ENCODE measurements at regions not wholly inside any gene's neighbourhood (a gene's known extent, or its start where the extent isn't known, plus 50 kb on each side); places are given as distances from the start of the nearest gene placed in this dataset.
A peak's percentile ranks its signal among the peaks of the same experiment; 100 is the strongest.

DNA sequence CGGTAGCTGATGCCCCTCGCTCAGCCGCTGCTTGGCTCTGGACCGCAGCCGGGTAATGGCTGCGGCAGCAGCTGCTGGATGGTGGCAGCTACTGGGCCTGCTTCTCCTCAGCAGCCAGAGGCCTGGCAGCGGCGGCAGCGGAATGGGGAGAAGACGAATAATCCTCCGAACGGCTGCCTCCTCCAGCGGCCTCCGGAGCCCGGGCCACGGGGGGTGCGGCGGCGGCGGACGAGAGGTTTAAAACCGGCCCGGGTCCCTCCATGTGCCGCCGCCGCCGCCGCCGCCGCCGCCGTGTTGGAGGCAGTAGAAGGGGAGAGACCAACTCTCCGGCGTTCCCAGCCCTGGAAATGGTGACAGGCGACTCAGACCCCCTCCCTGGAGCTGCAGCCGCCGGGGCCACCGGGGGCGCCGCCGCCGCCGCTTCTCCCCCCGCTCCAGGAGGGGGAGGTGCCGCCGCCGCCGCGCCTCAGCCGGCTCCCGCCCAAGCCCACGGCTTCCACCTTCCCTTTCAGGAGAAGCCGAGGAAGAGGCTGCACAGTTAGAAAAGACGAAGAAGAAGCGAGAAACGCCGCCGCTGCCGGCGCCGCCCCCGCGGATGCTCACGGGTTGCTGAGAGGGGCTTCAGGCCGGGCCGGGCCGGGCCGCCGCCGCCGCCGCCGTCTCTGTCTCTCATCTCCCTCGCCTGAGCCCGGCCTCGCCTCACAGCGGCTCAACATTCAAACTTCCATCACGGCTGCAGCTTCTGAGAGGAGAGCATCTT, 118.4 kb upstream of the PRSS3 start:
- peak overlapping the region; percentile 62 for H3K4me3 ChIP-seq
- Mint-ChIP-seq H3K27me3 (ENCODE audit: insufficient read depth, low read depth, poor library complexity) (peaks cover 7% of the 10 kb centered on the region), H3K4me1 (peaks cover 18% of the 10 kb centered on the region), H3K27ac (peak overlapping the region; percentile 80), H3K9me3 (no peaks in the 10 kb centered on the region), H3K4me3 (peak overlapping the region; percentile 88), H3K36me3 (ENCODE audit: low read depth) (no peaks in the 10 kb centered on the region)
- H2AFZ ChIP-seq = peak overlapping the region; percentile 67
- TF ChIP-seq EZH2 (IDR thresholded peaks at IDR 0.05; ENCODE audit: low read depth, unreplicated experiment) (no peak), ZNF331 (CRISPR knock-in tag; IDR thresholded peaks at IDR 0.05; ENCODE audit: low read depth) (peak; percentile 43; the same call in 1 of the 2 replicates), POLR2AphosphoS5 (IDR thresholded peaks at IDR 0.05; ENCODE audit: low read depth) (peak; percentile 34)
- H4K20me1 ChIP-seq (replicated peaks; ENCODE audit: insufficient read depth) = no peaks in the 10 kb centered on the region
- H3K36me3 ChIP-seq (ENCODE audit: insufficient read depth) = no peaks in the 10 kb centered on the region
- H3K27me3 ChIP-seq (ENCODE audit: insufficient read depth) = 0 out of 2 replicates have a peak, but pooled peaks cover 4% of the 10 kb centered on the region
- peaks cover 8% of the 10 kb centered on the region for H3K4me1 ChIP-seq (ENCODE audit: insufficient read depth)
- 0 out of 2 replicates have a peak overlapping the region, but pooled peaks have one; percentile 70 for H3K27ac ChIP-seq (ENCODE audit: low read depth)
- no peaks in the 10 kb centered on the region for H3K79me2 ChIP-seq (replicated peaks; ENCODE audit: insufficient read depth)
- H3K4me2 ChIP-seq = peak overlapping the region; percentile 78
- ATAC-seq (peak; percentile 92), DNase-seq (ENCODE audit: low spot score) (peak; percentile 65)
- H3F3A ChIP-seq (replicated peaks; ENCODE audit: low read depth) = no peaks in the 10 kb centered on the region; the same call in 1 of the 2 replicates
- no peaks in the 10 kb centered on the region for H3K9me2 ChIP-seq (ENCODE audit: insufficient read depth)

DNA sequence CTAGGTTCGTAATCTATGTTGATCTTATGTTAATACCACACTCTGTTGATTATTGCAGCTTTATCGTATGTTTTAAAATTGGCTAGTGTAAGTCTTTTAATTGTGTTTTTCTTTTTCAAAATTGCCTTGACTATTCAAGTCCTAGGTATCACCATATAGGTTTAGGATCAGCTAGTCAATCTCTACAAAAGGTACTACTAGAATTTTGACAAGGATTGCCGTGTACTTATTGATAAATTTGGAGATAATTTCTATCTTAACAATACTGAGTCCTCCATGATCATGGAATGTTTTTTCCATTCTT, 117.9 kb upstream of the PRSS3 start:
- H3K4me1 Mint-ChIP-seq = peaks cover 18% of the 10 kb centered on the region
- Histone ChIP-seq H3F3A (replicated peaks; ENCODE audit: low read depth) (no peaks in the 10 kb centered on the region; the same call in 1 of the 2 replicates), H3K27ac (ENCODE audit: low read depth) (no peak overlapping the region), H3K4me3 (peak overlapping the region; percentile 62), H3K9me2 (ENCODE audit: insufficient read depth) (no peaks in the 10 kb centered on the region), H3K4me2 (peak overlapping the region; percentile 78), H3K79me2 (replicated peaks; ENCODE audit: insufficient read depth) (no peaks in the 10 kb centered on the region), H4K20me1 (replicated peaks; ENCODE audit: insufficient read depth) (no peaks in the 10 kb centered on the region), H3K27me3 (ENCODE audit: insufficient read depth) (0 out of 2 replicates have a peak, but pooled peaks cover 4% of the 10 kb centered on the region), H3K36me3 (ENCODE audit: insufficient read depth) (no peaks in the 10 kb centered on the region), H3K4me1 (ENCODE audit: insufficient read depth) (peaks cover 8% of the 10 kb centered on the region), H2AFZ (peak overlapping the region; percentile 16)
- TF ChIP-seq EZH2phosphoT487 (IDR thresholded peaks at IDR 0.05; ENCODE audit: unreplicated experiment) = no peak
- TF ChIP-seq, protein P1, sequence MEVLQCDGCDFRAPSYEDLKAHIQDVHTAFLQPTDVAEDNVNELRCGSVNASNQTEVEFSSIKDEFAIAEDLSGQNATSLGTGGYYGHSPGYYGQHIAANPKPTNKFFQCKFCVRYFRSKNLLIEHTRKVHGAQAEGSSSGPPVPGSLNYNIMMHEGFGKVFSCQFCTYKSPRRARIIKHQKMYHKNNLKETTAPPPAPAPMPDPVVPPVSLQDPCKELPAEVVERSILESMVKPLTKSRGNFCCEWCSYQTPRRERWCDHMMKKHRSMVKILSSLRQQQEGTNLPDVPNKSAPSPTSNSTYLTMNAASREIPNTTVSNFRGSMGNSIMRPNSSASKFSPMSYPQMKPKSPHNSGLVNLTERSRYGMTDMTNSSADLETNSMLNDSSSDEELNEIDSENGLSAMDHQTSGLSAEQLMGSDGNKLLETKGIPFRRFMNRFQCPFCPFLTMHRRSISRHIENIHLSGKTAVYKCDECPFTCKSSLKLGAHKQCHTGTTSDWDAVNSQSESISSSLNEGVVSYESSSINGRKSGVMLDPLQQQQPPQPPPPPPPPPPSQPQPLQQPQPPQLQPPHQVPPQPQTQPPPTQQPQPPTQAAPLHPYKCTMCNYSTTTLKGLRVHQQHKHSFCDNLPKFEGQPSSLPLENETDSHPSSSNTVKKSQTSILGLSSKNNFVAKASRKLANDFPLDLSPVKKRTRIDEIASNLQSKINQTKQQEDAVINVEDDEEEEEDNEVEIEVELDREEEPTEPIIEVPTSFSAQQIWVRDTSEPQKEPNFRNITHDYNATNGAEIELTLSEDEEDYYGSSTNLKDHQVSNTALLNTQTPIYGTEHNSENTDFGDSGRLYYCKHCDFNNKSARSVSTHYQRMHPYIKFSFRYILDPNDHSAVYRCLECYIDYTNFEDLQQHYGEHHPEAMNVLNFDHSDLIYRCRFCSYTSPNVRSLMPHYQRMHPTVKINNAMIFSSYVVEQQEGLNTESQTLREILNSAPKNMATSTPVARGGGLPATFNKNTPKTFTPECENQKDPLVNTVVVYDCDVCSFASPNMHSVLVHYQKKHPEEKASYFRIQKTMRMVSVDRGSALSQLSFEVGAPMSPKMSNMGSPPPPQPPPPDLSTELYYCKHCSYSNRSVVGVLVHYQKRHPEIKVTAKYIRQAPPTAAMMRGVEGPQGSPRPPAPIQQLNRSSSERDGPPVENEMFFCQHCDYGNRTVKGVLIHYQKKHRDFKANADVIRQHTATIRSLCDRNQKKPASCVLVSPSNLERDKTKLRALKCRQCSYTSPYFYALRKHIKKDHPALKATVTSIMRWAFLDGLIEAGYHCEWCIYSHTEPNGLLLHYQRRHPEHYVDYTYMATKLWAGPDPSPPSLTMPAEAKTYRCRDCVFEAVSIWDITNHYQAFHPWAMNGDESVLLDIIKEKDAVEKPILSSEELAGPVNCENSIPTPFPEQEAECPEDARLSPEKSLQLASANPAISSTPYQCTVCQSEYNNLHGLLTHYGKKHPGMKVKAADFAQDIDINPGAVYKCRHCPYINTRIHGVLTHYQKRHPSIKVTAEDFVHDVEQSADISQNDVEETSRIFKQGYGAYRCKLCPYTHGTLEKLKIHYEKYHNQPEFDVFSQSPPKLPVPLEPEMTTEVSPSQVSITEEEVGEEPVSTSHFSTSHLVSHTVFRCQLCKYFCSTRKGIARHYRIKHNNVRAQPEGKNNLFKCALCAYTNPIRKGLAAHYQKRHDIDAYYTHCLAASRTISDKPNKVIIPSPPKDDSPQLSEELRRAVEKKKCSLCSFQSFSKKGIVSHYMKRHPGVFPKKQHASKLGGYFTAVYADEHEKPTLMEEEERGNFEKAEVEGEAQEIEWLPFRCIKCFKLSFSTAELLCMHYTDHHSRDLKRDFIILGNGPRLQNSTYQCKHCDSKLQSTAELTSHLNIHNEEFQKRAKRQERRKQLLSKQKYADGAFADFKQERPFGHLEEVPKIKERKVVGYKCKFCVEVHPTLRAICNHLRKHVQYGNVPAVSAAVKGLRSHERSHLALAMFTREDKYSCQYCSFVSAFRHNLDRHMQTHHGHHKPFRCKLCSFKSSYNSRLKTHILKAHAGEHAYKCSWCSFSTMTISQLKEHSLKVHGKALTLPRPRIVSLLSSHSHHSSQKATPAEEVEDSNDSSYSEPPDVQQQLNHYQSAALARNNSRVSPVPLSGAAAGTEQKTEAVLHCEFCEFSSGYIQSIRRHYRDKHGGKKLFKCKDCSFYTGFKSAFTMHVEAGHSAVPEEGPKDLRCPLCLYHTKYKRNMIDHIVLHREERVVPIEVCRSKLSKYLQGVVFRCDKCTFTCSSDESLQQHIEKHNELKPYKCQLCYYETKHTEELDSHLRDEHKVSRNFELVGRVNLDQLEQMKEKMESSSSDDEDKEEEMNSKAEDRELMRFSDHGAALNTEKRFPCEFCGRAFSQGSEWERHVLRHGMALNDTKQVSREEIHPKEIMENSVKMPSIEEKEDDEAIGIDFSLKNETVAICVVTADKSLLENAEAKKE (CRISPR knock-in tag; IDR thresholded peaks at IDR 0.05) = no peak
- TF ChIP-seq JUNB (IDR thresholded peaks at IDR 0.05; ENCODE audit: unreplicated experiment) = no peak
- TF ChIP-seq EZH2 (IDR thresholded peaks at IDR 0.05; ENCODE audit: low read depth, unreplicated experiment) = no peak
- DNase-seq (ENCODE audit: low spot score) = no peak
- no peak for ATAC-seq
- peak overlapping the region; percentile 80 for H3K27ac Mint-ChIP-seq
- no peaks in the 10 kb centered on the region for H3K36me3 Mint-ChIP-seq (ENCODE audit: low read depth)
- H3K9me3 Mint-ChIP-seq = no peaks in the 10 kb centered on the region
- peak overlapping the region; percentile 88 for H3K4me3 Mint-ChIP-seq
- peaks cover 7% of the 10 kb centered on the region for H3K27me3 Mint-ChIP-seq (ENCODE audit: insufficient read depth, low read depth, poor library complexity)

Data from GM23338 (cell line).